Stimulated activated CD4-positive, alpha-beta T cell treated with anti-CD3 and anti-CD28 coated beads, Interleukin-12 subunit alpha, Interleukin-12 subunit beta, amount 100 ng/mL, for 24 hours (primary cell): ENCODE measurements at regions not wholly inside any gene's neighbourhood (a gene's known extent, or its start where the extent isn't known, plus 50 kb on each side); places are given as distances from the start of the nearest gene placed in this dataset.
"Not testable (repeated sequence)": the region's sequence is repeated elsewhere in the genome, so short reads cannot be mapped to it uniquely, and the experiment has no call there.

Experiments used
- DNase-seq, 2 experiments: peaks; one replicate each; pipeline ENCODE4 v3.0.0-alpha.2; 2020; ENCODE audit warnings: low read depth in 2 of 2

DNA sequence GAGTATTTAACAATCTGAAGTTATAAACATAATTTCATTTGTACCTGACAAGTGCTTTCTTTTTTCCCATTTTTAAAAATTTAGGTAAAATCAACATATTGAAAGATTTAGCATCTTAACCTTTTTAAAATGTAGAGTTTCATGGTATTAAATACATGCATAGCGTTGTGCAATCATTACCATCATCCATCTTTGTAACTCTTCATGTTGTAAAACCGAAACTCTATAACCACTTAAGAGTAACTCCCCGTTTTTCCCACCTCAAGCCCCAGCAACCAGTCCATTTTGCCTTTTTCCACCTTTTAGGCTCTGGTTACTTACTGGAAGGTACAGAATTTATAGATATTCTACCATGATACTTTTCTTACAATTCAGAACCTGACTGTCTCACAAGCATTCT, 892.5 kb downstream of the DNAJB9 start:
- DNase-seq: no peak

DNA sequence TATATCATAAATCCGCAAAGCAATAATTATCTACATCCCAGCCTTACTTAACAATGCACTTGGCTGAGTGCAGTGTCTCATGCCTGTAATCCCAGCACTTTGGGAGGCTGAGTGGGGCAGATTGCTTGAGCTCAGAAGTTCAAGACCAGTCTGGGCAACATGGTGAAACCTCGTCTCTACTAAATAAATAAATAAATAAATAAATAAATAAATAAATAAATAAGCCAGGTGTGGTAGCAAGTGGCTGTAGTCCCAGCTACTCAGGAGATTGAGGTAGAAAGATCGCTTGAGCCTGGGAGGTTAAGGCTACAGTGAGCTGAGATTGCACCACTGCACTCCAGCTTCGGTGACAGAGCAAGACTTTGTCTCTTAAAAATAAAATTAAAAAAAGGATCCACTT, 898.1 kb downstream of the DNAJB9 start:
- not testable (repeated sequence) for DNase-seq

DNA sequence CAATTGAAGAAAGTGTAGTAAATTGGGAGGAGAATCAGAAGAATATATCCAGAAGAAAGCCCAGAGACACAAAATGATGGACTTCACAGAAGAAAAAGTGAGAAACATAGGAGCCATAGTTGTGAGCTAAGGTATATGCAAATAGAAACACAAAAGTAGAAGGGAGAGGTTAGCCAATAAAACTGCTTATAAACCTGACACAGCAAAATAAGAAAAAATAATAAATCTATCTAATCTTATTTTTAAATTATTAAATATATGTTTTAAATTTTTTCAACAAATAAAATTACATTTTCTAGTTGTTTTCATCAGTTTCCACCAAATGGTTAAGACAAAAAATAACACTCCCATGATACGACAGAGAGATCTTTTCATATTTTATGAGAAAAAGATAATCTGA, 903.5 kb downstream of the DNAJB9 start:
- DNase-seq: no peak

DNA sequence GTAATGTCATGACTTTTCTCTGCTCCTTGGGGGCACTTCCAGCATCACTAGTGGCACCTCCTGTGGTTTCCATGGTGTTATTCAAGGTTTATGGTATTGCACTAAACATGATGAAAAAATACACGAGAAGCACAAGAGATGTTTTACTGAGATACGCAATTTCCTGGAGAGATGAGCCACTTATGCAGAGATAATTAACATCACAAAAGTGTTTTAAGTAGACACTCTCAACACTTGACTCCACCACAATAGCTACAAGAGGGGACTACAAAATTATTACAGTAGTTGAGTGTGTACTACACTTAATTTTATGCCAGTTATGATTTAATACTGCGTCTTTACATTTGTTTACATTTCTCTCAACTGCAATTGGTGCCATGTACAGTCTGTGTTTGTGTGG, 906.7 kb downstream of the DNAJB9 start:
- DNase-seq: no peak

DNA sequence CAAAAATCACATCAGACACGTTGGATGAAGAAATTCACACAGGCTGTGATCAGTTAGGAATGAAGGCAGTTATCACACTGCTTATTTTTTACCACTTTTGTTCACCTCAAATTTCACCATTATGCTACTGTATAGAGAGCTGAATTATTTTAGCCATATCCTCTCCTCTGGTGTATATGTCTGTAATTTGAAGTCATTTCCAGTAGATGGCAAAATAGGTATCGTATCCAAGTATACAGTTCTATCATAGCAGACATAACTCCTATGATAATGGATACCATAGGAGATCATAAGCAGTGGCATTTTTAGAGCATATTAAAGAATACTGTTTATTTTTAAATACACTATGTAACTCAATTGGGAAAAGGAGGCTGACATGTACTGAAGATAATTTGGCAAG, 909.7 kb downstream of the DNAJB9 start:
- no peak for DNase-seq

DNA sequence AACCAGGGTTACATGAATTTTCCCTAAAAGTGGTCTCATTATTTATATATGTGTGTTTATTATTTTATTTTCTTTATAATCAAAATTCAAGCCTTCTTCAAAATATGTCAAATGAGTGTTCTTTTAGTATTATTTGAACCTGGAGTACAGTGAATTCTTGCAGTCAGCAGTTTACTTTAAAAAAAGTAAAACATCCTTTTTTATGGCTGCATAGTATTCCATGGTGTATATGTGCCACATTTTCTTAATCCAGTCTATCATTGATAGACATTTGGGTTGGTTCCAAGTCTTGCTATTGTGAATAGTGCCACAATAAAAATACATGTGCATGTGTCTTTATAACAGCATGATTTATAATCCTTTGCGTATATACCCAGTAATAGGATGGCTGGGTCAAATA, 920.9 kb downstream of the DNAJB9 start:
- DNase-seq: not testable (repeated sequence)

DNA sequence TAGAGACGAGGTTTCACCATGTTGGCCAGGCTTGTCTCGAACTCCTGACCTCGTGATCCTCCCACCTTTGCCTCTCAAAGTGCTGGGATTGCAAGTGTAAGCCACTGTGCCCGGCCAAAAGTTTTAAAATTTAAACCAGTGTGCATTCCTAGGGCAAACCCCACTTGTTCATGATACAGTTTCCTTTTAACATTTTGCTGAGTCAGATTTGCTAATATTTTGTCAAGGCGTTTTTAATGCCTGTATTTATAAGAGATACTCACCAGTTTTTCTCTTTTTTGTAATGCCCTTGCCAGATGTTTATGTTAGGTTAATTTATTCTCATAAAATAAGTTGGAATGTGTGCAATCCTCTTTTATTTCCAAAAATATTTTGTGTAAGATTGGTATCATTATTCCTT, 927.4 kb downstream of the DNAJB9 start:
- no peak for DNase-seq

DNA sequence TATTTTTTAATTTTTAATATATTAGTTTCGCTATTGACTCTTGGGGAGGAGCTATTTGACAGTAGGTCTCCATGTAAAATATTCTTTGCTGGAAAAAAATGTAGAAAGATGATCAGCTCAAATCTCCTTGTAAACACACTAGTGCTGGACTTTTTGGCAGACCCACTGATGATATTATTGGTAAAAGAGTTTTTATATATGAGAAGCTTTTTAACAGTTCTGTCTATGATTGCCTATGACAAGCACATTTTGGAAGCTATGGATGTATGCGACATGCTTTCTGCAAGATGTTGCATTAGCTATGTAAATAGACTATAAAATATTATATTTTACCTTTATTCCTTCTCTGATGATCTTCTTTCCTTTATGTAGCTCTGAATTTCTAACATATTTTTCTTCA, 928.5 kb downstream of the DNAJB9 start:
- no peak for DNase-seq

DNA sequence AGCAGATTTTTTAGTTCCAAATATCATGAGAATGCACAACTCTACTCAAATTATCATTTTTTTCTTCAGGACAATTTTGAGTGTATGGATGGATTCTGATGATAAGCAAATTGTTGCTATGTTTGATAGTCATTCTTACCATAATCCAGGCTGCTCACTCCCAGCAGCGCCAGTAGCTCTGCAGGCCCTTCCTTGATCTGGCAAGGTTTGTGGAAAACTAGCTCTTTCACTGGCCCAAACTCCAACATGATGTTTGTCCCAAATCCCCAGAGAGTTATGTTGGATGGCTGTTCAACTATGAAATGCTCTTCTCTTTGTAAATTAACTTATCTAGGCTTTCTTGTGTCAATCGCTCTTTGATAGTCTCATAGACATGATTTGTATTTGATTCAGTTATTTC, 933.7 kb downstream of the DNAJB9 start:
- DNase-seq: no peak

DNA sequence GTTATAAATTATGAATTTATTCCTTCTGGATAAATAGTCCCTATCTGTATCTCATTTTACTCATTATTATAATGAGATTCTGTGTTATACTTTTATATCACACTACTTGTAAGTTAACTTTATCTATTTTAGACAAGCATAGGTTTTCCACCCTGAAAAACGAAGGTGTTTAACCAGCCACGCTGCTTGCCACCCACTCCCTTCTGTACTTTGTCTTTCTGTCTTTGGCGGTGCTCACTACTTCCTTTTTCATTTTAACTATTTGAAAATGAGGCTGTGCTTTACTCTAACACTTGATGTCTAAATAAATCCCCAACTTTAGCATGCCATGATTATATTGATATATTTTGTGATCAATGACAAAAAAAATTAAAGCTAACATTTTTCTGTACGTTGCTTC, 952.9 kb downstream of the DNAJB9 start:
- DNase-seq: no peak

DNA sequence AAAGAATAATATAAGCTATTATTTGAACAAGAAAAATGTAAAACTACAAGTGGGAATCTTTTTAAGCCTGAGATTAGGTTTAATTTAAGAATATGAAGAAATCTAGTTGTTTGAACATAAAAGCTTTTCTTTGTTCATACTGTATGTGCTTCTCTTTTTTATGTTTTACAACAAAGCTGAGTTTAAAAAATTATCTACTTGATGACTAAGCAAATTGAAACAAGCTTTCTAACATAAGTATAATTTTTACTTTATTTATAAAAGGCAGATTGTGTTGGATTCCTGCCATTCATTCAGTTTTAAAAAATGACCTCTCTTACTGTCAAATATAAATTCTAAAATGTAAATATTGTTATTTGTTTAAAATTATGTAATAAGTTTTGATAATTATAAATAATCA, 958.2 kb downstream of the DNAJB9 start:
- no peak for DNase-seq

DNA sequence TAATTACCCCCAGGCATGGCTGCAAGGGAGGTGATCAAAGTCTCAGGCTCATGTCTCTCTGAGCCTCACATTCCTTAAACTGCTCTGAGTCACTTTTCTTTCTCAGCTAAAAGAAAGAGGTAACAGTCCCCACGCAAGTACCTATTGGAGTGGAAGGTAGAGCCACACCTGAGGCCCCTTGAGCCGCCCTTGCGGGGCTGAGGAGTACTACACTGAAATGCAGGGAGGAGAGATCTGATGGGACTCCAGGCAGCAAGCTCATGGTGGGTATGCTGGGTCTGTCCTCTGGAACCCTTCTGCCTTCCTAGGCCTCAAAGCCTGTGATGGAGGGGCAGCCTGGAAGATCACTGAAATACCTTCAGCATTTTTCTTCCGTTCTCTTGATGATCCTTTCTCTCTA, 960.0 kb downstream of the DNAJB9 start:
- DNase-seq: no peak

DNA sequence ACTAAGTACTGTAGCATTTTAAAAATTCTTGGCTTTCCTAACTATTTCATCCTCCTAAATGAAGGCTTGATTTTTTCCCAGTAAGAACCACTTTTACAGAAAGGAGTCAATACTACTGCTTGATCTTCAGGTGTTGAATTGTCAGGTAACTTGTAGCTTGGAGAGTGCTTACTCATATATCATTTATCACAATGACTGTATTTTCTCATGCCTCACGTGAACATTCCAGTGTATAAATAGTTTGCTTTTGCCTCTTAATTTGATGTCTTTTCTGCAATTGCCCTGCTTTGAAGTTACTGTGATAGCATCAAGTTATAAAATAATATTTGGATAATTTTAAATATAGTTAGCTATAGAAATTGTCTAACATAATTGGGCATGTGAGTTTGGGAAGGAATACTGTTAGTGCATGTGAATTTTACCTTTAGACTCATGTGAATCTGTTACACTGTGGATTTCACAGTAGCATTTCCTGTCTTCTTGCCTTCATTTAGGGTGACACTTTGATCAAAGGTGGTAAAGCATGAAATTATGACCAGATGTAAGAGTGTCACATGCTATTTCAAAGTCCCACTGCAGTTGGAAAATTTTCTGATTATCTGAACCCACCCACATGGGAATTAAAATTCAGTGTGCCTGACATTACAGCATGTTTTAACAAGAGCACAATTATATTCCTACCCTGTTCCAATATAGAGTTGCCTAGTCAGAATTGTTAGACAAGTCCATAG, 962.8 kb downstream of the DNAJB9 start:
- DNase-seq: no peak

DNA sequence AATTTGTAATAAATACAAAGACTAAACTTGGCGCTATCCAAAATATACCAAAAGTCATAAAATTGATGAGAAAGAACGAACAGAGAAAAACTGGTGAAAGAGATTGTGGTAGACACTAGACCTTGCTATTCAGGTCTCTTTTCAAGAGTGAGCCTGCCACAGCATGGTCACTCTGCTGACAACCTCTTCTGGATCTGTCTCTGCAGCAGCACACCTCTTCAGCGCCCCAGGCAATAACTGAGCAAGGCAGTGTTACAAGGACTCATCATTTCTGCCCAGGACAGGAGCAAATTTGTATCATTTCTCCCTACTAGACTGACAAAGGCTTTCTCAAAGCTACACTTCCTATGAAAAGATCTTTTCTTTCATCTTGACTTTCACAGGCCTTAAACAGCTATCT, 976.0 kb downstream of the DNAJB9 start:
- DNase-seq: no peak

DNA sequence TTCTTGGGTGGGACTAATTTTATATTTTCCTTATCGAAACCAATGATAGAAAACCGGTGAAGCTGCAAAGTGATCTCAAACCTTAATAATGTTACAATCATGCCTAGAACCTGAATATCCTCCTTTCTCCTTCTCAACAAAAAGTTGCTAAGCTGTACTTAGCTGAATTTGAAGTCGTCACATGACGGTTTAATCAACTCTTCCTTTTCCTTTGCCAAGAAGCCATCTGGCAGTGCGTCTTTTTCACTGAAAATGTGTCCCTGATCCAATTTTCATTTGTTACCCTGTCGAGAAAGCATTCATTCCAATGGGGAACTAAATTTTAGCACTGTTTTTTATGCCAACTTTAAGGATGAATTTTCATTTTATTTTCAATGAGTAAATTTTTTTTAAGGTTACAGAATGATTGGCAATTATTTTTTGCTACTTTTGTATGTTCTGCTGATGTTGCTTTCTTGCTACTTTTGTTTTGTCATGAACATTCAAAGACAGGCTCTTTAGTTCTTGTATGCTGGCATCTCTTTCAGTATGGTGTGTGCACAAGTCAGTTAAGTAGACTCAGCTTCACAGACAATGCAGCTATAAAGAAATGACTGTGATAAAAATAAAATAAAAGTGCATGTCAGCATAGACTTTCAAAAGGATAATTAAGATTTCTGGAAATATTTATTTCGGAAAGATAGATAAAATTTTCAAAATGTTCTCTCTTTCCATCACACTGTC, 980.0 kb downstream of the DNAJB9 start:
- DNase-seq: no peak

DNA sequence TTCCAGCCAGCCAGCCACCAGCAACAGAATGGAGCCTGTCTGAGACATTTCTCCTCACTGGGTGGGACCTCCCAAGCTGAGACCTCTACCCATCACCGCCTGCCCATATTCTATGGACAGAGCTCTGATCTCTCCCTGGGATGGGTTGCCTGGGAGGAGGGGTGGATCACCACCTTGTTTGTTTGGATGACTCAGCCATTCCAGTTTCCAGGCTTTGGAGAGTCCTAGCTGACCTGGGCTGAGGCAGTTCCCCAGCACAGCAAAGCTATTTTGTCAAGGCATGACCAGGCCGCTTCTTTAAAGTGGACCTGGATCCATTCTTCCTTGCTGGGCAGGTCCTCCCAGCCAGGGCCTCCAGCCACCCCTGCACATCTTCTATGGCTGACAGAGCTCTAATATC, 982.3 kb downstream of the DNAJB9 start:
- DNase-seq: no peak

DNA sequence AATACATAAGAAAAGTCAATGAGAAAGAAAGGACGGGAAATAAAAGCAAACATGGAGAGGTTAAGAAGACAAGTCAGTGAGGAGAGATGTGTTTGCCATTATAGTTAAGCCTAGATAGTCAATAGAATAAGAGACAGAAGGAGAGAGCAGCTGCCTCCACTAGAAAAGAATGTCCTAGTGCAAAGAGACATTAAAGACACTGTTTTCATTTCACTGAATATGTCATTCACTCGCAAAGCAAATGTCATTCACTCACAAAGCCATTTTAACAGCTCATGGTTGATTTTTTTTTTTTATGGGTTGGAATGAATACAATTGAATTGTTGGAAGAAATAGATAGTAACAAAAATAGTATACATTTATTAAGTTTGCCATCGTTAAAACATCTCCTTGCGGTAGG, 1007.6 kb downstream of the DNAJB9 start:
- no peak for DNase-seq

DNA sequence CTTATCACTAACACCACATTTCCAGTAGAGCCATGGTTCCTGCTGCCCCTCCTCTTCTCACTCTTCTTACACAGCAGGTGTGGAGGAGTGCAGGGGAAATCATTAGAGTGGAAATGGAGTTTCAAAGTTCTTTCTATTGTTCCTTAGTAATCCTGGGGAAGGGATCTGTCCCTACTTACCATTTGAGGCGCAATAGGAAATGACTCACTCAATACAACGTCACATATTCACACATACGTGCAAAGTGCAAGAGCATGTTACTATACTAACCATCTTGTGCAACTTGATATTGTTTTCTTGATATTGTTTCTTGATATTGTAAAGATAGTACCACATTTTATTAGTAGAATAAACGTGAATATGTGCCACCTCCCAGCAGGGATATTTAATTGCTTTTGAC, 1010.2 kb downstream of the DNAJB9 start:
- no peak for DNase-seq

DNA sequence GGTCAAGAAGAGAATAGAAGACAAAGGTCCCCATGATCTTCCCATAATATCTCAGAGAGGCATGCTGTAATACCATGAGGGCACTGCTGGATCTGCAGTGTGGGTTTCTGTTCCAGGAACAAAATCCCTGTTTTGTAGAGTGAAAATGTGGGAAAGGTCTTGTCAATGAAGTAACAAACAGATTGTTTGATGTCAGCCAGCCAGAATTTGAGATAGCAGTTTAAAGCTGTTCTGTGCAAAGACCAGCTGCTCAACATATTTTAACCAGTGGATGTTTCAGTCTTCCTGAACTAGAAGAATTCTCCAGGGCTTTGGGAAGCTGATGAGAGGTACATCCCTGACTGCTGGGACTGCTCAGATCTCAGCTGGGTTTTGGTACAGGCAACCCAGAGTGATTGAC, 1012.5 kb downstream of the DNAJB9 start:
- no peak for DNase-seq

DNA sequence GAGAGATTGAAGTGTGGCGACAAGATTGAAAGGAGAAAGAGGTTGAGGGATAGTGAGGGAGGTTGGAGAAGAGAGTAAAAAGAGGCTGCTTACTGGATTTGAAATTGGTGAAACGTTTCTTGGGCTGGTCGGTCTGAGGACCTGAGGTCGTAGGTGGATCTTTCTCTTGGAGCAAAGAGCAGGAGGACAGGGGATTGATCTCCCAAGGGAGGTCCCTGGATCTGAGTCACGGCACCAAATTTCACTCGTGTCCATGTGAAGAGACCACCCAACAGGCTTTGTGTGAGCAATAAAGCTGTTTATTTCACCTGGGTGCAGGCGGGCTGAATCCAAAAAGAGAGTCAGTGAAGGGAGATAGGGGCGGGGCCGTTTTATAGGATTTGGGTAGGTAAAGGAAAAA, 1027.3 kb downstream of the DNAJB9 start:
- not testable (repeated sequence) for DNase-seq

DNA sequence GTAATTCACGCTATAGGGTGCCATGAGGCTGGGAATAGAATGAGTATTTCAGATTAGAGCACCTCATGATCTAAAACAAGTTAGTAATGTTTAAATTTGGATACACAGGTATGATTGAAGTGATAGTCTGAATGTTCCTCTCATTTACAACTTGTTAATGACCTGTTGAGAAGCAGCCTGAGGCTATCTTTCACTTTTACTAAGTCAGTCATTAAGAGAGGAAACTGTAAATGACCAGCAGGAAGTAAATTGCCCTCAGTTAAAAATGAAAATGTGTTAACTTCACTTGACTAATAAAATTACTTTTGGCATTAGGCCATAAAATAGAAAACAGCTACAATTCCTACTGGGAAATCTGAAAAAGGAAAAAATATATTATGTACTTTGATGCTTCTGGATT, 1042.0 kb downstream of the DNAJB9 start:
- no peak for DNase-seq

DNA sequence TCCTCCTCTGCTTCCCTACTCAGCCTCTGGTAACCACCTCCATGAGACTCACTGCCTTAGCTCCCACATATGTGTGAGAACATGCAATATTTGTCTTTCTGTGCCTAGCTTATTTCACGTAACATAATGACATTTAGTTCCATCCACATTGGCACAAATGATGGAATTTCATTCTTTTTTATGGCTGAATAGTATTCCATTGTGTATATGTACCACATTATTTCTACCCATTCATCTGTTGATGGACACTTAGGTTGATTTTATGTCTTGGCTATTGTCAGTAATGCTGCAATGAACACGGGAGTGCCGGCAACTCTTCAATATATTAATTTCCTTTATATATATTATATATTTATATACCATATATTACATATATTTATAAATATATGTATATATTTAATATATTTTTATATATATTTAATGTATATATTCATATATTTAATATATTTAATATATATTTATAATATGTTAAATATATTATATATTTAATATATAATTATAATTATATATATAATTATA, 1046.9 kb downstream of the DNAJB9 start:
- no peak for DNase-seq

DNA sequence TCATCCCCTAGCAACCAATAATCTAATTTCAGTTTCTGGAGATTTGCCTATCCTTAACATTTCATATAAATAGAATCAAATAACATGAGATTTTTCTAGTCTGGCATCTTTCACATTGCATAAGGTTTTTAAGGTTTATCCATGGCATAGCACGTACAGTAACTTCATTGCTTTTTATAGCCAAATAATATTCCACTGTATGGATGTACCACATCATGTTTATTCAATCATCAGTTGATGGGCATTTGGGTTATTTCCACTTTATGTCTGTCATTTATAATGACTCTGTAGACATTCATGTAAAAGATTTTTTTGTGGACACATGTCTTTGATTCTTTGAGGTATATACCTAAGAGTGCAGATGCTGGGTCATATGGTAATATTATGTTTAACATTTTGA, 1052.6 kb downstream of the DNAJB9 start:
- no peak for DNase-seq
